HCT116 (cell line): ENCODE measurements at regions not wholly inside any gene's neighbourhood (a gene's known extent, or its start where the extent isn't known, plus 50 kb on each side); places are given as distances from the start of the nearest gene placed in this dataset.

Experiments used
- ATAC-seq: fragments of 200-7000 bp; cut with Tn5 transposase; 2 replicates; pipeline ENCODE4 v1.9.1; 2020; ENCODE audit warnings: mild to moderate bottlenecking, moderate library complexity
- BruUV-seq: library from RNA; stranded (reverse); fragments of 400-500 nt; replicated peaks from 2 replicates; lab custom pipeline; 2021; lab: Mats Ljungman, UMichigan
- CTCF ChIA-PET: fragments of 300-600 bp; sonication (Branson Sonifier 250); formaldehyde crosslinking; loops from one replicate; lab custom pipeline; 2021; ENCODE audit warnings: antibody characterized with exemption; lab: Charles Lee
- POLR2A ChIA-PET: fragments of 300-600, 350-600 bp; sonication (Branson Sonifier 250); formaldehyde crosslinking; loops from one replicate; lab custom pipeline; 2021; ENCODE audit warnings: antibody characterized with exemption; lab: Charles Lee
- RAD21 ChIA-PET, 2 experiments: fragments of 300-600 bp; sonication (Branson Sonifier 250); formaldehyde crosslinking; loops; one replicate each; lab custom pipeline; 2023; ENCODE audit warnings: low total read pairs in 2 of 2; ENCODE audit not compliant: uncharacterized antibody in 2 of 2, unreplicated experiment in 2 of 2, low non-redundant PET in 1 of 2; lab: Charles Lee
- DNase-seq: peaks from one replicate; pipeline ENCODE4 v3.0.0-alpha.2; 2010; ENCODE audit warnings: low read depth, low spot score
- H2AFZ ChIP-seq: fragments of 200-600 bp; shearing (Covaris generic), sonication (generic); 2 replicates; pipeline ENCODE4 v1.6.1; 2017; ENCODE audit warnings: low read depth, mixed run types, mixed read lengths, antibody characterized with exemption, low read length; ENCODE audit not compliant: poor library complexity, severe bottlenecking
- H3K27ac ChIP-seq: 2 replicates; pipeline ENCODE4 v1.5.1; 2012; ENCODE audit warnings: low read depth, low read length
- H3K27me3 ChIP-seq: fragments of 200-600 bp; sonication (generic); 2 replicates; pipeline ENCODE4 v1.6.1; 2016; ENCODE audit warnings: mixed run types, low read length, mixed read lengths; ENCODE audit not compliant: insufficient read depth
- H3K36me3 ChIP-seq, 2 experiments: fragments of 200-500 bp in 1 of 2; fragments of 200-600 bp in 1 of 2; sonication (Bioruptor generic) in 1 of 2; sonication (generic) in 1 of 2; 2 replicates each; pipeline versions ENCODE4 v1.5.1 to v1.6.1; 2014 to 2016; ENCODE audit warnings: low read length in 2 of 2, inconsistent platforms in 1 of 2, mixed read lengths in 1 of 2, mixed run types in 1 of 2; ENCODE audit not compliant: insufficient read depth in 2 of 2, control insufficient read depth in 1 of 2
- H3K4me1 ChIP-seq, 2 experiments: fragments of 200-600 bp in 1 of 2; sonication (generic) in 1 of 2; 2 replicates each; pipeline versions ENCODE4 v1.5.1 to v1.6.1; 2012 to 2017; ENCODE audit warnings: low read length in 2 of 2, inconsistent platforms in 1 of 2, mild to moderate bottlenecking in 1 of 2, mixed read lengths in 1 of 2, mixed run types in 1 of 2, moderate library complexity in 1 of 2; ENCODE audit not compliant: insufficient read depth in 2 of 2, control insufficient read depth in 1 of 2
- H3K4me2 ChIP-seq: fragments of 200-600 bp; sonication (generic); 2 replicates; pipeline ENCODE4 v1.6.1; 2017; ENCODE audit warnings: mixed run types, low read length, mixed read lengths
- H3K4me3 ChIP-seq, 2 experiments: fragments of 200-600 bp in 1 of 2; sonication (generic) in 1 of 2; replicated peaks in 1 of 2; 2 replicates each; pipeline ENCODE4 v1.5.1; 2011 to 2016; ENCODE audit warnings: low read length in 2 of 2, control low read depth in 1 of 2, low read depth in 1 of 2, mild to moderate bottlenecking in 1 of 2, mixed read lengths in 1 of 2, mixed run types in 1 of 2
- H3K79me2 ChIP-seq: fragments of 200-600 bp; sonication (generic); 2 replicates; pipeline ENCODE4 v1.6.1; 2017; ENCODE audit warnings: mild to moderate bottlenecking, mixed run types, low read length, moderate library complexity, mixed read lengths; ENCODE audit not compliant: insufficient read depth
- H3K9ac ChIP-seq: fragments of 200-600 bp; sonication (generic); 2 replicates; pipeline ENCODE4 v1.6.1; 2016; ENCODE audit warnings: low read length, mixed read lengths
- H3K9me2 ChIP-seq: fragments of 200-600 bp; sonication (generic), shearing (Covaris generic); 2 replicates; pipeline ENCODE4 v1.6.1; 2017; ENCODE audit warnings: mixed run types, mild to moderate bottlenecking, moderate library complexity; ENCODE audit not compliant: insufficient read depth
- H3K9me3 ChIP-seq, 2 experiments: fragments of 200-500 bp in 1 of 2; fragments of 200-600 bp in 1 of 2; sonication (Bioruptor generic) in 1 of 2; sonication (generic) in 1 of 2; 2 replicates each; pipeline ENCODE4 v1.6.1; 2014 to 2017; ENCODE audit warnings: low read length in 2 of 2, mixed read lengths in 2 of 2, inconsistent platforms in 1 of 2, low read depth in 1 of 2, mild to moderate bottlenecking in 1 of 2, mixed run types in 1 of 2, moderate library complexity in 1 of 2; ENCODE audit not compliant: control insufficient read depth in 1 of 2, insufficient read depth in 1 of 2
- H4K20me1 ChIP-seq: fragments of 200-600 bp; sonication (generic), shearing (Covaris generic); 2 replicates; pipeline ENCODE4 v1.6.1; 2017; ENCODE audit warnings: mixed run types, mild to moderate bottlenecking, moderate library complexity; ENCODE audit not compliant: insufficient read depth
- ATF3 ChIP-seq: IDR thresholded peaks from 2 replicates; pipeline ENCODE4 v1.6.1; 2012
- CBX3 ChIP-seq: IDR thresholded peaks from 2 replicates; pipeline ENCODE4 v1.6.1; 2012; ENCODE audit warnings: low read depth
- CEBPB ChIP-seq: IDR thresholded peaks from 2 replicates; pipeline ENCODE4 v1.6.1; 2012; ENCODE audit warnings: low read depth
- CTCF ChIP-seq, 3 experiments: fragments of 200-600 bp in 1 of 3; sonication (generic) in 1 of 3; IDR thresholded peaks in 2 of 3; conservative IDR thresholded peaks in 1 of 3; 2 replicates each; pipeline ENCODE4 v1.5.1; 2012 to 2017; ENCODE audit warnings: low read depth in 2 of 3, low read length in 2 of 3, antibody characterized with exemption in 1 of 3, borderline replicate concordance in 1 of 3, control low read depth in 1 of 3, mild to moderate bottlenecking in 1 of 3, mixed read lengths in 1 of 3, mixed run types in 1 of 3, moderate library complexity in 1 of 3; ENCODE audit not compliant: insufficient read depth in 1 of 3
- EGR1 ChIP-seq: IDR thresholded peaks from 2 replicates; pipeline ENCODE4 v1.6.1; 2012; ENCODE audit warnings: low read depth
- EZH2 ChIP-seq: fragments of 200-600 bp; sonication (generic); IDR thresholded peaks from 2 replicates; pipeline ENCODE4 v1.6.1; 2017; ENCODE audit warnings: antibody characterized with exemption, mixed run types
- FOSL1 ChIP-seq: IDR thresholded peaks from 2 replicates; pipeline ENCODE4 v1.6.1; 2012; ENCODE audit warnings: low read depth
- MAX ChIP-seq: IDR thresholded peaks from 2 replicates; pipeline ENCODE4 v1.6.1; 2012
- RAD21 ChIP-seq: IDR thresholded peaks from 2 replicates; pipeline ENCODE4 v1.6.1; 2012; ENCODE audit warnings: low read depth, mild to moderate bottlenecking
- REST ChIP-seq: IDR thresholded peaks from 2 replicates; pipeline ENCODE4 v1.6.1; 2012; ENCODE audit warnings: low read depth
- SIN3A ChIP-seq: IDR thresholded peaks from 2 replicates; pipeline ENCODE4 v1.6.1; 2012; ENCODE audit warnings: low read depth
- SP1 ChIP-seq: IDR thresholded peaks from 2 replicates; pipeline ENCODE4 v1.6.1; 2012; ENCODE audit warnings: low read depth
- SRF ChIP-seq: IDR thresholded peaks from 2 replicates; pipeline ENCODE4 v1.6.1; 2012; ENCODE audit warnings: low read depth
- TCF7L2 ChIP-seq: IDR thresholded peaks from 2 replicates; pipeline ENCODE4 v1.7.0; 2011; ENCODE audit warnings: borderline replicate concordance, inconsistent platforms; ENCODE audit not compliant: insufficient read depth, insufficient read length; ENCODE audit errors: extremely low read depth
- ZNF274 ChIP-seq: fragments of 200-500 bp; sonication (Bioruptor generic); IDR thresholded peaks from 2 replicates; pipeline ENCODE4 v1.6.1; 2014; ENCODE audit warnings: mild to moderate bottlenecking, low read depth, low read length, inconsistent platforms
- intact Hi-C: fragments of 100-400 bp; cut with micrococcal nuclease; formaldehyde crosslinking; loops from 2 replicates; pipeline ENCODE4 v1.10.0; 2022

GRCh38 chr5:58276431-58276830 is 183.5 kb downstream of the PLK2 start:
- Histone ChIP-seq H3K9ac (no peak overlapping the region), H3K9me2 (no peaks in the 10 kb centered on the region), H3K36me3 (no peaks in the 10 kb centered on the region), H3K4me2 (no peak overlapping the region), H3K4me3 (no peak overlapping the region), H3K27ac (no peak overlapping the region), H3K4me1 (no peaks in the 10 kb centered on the region), H2AFZ (no peak overlapping the region), H3K79me2 (no peaks in the 10 kb centered on the region), H3K27me3 (no peaks in the 10 kb centered on the region), H3K9me3 (no peaks in the 10 kb centered on the region), H4K20me1 (no peaks in the 10 kb centered on the region)
- ChIA-PET POLR2A (no interaction called here), RAD21 (no interaction called here), CTCF (interaction anchor here (0.6 kb wide), 1 partner anchor 192 kb away, joined by 3 read pairs; no protein-coding TSS in a partner anchor)
- TF ChIP-seq EZH2 (no peak), CBX3 (no peak), CEBPB (no peak), EGR1 (no peak), ATF3 (no peak), TCF7L2 (no peak), SIN3A (no peak), SRF (no peak), FOSL1 (no peak), MAX (no peak), SP1 (no peak), ZNF274 (no peak), RAD21 (no peak), REST (no peak), CTCF (IDR thresholded peaks at IDR 0.05 in 2 of 3, conservative IDR thresholded peaks at IDR 0.05 in 1 of 3; ENCODE audit: borderline replicate concordance in 1 of 3, insufficient read depth in 1 of 3, low read depth in 2 of 3, low read length in 2 of 3) (no peak)
- intact Hi-C loops = no loop called here
- DNase-seq = no peak
- no TSS peak for BruUV-seq
- no peak for ATAC-seq
